ENCODE measurements at regions not wholly inside any gene's neighbourhood (a gene's known extent, or its start where the extent isn't known, plus 50 kb on each side); places are given as distances from the start of the nearest gene placed in this dataset.

DNA sequence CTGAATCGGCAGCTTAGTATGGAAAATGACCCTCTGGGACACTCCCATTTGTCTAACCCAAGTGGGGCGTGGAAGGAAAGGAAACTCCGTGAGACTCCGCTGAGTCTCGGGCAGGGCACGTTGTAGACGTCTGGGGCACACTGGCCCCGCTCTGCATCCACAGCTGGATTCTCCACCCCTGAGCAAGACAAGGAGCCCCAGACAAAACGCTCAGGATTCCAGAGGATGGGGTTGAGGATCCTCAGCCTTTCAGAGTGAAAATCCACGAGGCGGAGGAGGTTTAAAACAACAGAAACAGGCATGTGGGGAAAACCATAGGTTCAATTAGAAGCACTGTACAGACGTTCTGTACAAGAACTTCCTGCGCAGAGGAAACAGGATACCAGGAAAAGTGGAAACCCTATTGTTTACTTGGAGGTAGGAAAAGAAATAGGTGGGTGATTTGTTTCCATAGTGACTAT lies 124.9 kb upstream of the ZNF236 start:
- TF ChIP-seq ZNF565 (CRISPR knock-in tag; conservative IDR thresholded peaks at IDR 0.05; ENCODE audit: low read depth) (no peak), ZFP30 (CRISPR knock-in tag; IDR thresholded peaks at IDR 0.05) (no peak), TOX (CRISPR knock-in tag; IDR thresholded peaks at IDR 0.05; ENCODE audit: borderline replicate concordance) (no peak), ZC3H10 (CRISPR knock-in tag; IDR thresholded peaks at IDR 0.05) (no peak), ZNF8 (CRISPR knock-in tag; IDR thresholded peaks at IDR 0.05) (no peak), ZNF70 (CRISPR knock-in tag; IDR thresholded peaks at IDR 0.05) (no peak), RARB (CRISPR knock-in tag; IDR thresholded peaks at IDR 0.05) (no peak)
- TF ChIP-seq, protein P1, sequence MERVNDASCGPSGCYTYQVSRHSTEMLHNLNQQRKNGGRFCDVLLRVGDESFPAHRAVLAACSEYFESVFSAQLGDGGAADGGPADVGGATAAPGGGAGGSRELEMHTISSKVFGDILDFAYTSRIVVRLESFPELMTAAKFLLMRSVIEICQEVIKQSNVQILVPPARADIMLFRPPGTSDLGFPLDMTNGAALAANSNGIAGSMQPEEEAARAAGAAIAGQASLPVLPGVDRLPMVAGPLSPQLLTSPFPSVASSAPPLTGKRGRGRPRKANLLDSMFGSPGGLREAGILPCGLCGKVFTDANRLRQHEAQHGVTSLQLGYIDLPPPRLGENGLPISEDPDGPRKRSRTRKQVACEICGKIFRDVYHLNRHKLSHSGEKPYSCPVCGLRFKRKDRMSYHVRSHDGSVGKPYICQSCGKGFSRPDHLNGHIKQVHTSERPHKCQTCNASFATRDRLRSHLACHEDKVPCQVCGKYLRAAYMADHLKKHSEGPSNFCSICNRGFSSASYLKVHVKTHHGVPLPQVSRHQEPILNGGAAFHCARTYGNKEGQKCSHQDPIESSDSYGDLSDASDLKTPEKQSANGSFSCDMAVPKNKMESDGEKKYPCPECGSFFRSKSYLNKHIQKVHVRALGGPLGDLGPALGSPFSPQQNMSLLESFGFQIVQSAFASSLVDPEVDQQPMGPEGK (CRISPR knock-in tag; IDR thresholded peaks at IDR 0.05; ENCODE audit: borderline replicate concordance): no peak
- TF ChIP-seq, protein P2, sequence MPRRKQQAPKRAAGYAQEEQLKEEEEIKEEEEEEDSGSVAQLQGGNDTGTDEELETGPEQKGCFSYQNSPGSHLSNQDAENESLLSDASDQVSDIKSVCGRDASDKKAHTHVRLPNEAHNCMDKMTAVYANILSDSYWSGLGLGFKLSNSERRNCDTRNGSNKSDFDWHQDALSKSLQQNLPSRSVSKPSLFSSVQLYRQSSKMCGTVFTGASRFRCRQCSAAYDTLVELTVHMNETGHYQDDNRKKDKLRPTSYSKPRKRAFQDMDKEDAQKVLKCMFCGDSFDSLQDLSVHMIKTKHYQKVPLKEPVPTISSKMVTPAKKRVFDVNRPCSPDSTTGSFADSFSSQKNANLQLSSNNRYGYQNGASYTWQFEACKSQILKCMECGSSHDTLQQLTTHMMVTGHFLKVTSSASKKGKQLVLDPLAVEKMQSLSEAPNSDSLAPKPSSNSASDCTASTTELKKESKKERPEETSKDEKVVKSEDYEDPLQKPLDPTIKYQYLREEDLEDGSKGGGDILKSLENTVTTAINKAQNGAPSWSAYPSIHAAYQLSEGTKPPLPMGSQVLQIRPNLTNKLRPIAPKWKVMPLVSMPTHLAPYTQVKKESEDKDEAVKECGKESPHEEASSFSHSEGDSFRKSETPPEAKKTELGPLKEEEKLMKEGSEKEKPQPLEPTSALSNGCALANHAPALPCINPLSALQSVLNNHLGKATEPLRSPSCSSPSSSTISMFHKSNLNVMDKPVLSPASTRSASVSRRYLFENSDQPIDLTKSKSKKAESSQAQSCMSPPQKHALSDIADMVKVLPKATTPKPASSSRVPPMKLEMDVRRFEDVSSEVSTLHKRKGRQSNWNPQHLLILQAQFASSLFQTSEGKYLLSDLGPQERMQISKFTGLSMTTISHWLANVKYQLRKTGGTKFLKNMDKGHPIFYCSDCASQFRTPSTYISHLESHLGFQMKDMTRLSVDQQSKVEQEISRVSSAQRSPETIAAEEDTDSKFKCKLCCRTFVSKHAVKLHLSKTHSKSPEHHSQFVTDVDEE (CRISPR knock-in tag; IDR thresholded peaks at IDR 0.05): no peak
- TF ChIP-seq, protein P3, sequence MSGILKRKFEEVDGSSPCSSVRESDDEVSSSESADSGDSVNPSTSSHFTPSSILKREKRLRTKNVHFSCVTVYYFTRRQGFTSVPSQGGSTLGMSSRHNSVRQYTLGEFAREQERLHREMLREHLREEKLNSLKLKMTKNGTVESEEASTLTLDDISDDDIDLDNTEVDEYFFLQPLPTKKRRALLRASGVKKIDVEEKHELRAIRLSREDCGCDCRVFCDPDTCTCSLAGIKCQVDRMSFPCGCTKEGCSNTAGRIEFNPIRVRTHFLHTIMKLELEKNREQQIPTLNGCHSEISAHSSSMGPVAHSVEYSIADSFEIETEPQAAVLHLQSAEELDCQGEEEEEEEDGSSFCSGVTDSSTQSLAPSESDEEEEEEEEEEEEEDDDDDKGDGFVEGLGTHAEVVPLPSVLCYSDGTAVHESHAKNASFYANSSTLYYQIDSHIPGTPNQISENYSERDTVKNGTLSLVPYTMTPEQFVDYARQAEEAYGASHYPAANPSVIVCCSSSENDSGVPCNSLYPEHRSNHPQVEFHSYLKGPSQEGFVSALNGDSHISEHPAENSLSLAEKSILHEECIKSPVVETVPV (CRISPR knock-in tag; IDR thresholded peaks at IDR 0.05): no peak
- TF ChIP-seq, protein P4, sequence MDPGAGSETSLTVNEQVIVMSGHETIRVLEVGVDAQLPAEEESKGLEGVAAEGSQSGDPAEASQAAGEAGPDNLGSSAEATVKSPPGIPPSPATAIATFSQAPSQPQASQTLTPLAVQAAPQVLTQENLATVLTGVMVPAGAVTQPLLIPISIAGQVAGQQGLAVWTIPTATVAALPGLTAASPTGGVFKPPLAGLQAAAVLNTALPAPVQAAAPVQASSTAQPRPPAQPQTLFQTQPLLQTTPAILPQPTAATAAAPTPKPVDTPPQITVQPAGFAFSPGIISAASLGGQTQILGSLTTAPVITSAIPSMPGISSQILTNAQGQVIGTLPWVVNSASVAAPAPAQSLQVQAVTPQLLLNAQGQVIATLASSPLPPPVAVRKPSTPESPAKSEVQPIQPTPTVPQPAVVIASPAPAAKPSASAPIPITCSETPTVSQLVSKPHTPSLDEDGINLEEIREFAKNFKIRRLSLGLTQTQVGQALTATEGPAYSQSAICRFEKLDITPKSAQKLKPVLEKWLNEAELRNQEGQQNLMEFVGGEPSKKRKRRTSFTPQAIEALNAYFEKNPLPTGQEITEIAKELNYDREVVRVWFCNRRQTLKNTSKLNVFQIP (CRISPR knock-in tag; IDR thresholded peaks at IDR 0.05; ENCODE audit: borderline replicate concordance, low read depth): no peak

Measured in SK-N-SH treated with all-trans-retinoic acid at 6 μM for 48 hours (cell line).